GM21529 (cell line): ENCODE measurements at regions not wholly inside any gene's neighbourhood (a gene's known extent, or its start where the extent isn't known, plus 50 kb on each side); places are given as distances from the start of the nearest gene placed in this dataset.
"Not testable (repeated sequence)": the region's sequence is repeated elsewhere in the genome, so short reads cannot be mapped to it uniquely, and the experiment has no call there.

ENCODE experiments used
- ATAC-seq: cut with Tn5 transposase; IDR thresholded peaks from one replicate; pipeline ENCODE4 v1.9.1; 2021; ENCODE audit not compliant: unreplicated experiment

DNA sequence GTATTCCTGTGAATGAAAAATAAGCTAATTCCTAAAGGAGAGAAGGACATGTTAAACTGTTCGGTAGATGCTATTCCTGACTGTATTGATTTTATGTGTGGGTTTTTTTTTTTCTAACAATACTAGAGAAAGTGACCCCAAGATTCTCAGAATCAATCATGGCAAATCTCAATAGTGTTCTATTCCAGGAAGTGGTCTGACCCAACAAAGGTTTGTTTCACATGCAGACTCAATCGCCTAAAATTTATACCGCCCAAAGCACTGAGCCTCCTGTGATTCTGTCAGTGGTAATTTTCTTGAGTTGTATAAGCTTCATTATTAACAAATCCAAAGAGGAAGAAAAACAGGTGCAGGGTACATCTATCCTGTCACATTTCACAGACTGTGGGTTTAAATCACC is 293.7 kb downstream of the SUCLA2 start:
- no peak for ATAC-seq

DNA sequence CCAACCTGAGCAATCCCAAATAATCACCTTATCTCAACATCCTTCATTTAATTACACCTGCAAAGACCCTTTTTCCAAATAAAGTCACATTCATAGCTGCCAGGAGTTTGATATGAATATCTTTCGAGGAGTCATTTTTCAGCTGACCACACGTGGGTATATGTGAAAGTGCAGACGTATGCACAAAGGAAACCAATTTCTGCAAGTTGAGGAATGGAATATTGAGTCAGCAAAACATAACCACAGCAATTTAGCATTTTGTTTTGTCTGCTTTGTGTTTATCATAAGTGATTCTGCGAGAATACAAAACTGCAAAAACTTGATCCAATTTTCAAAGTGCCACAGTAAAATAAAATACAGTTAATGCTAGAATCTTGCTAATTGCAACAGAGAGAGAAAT is 295.9 kb downstream of the SUCLA2 start:
- no peak for ATAC-seq

- no peak for ATAC-seq
Observed at GRCh38 chr13:47696674-47697073, 304.4 kb downstream of the SUCLA2 start.

DNA sequence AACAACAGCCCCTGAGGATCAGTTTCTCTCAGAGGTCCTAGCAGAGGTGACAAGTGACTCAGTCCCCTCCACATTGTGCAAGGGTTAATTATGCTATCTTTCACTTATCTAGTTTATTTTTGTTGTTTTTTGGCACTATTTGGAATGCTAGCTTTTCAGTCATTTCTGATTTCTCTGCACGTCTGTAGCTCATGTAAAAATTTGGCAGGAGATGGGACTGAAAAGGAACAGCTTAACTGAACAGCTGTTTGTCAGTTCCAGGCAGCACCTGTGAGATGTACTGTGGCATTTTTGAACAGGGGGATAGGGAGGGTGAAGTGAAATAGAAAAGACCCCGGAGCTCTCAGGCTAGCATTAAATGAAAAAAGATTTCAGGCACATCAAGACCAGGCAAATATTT is 313.5 kb downstream of the SUCLA2 start:
- no peak for ATAC-seq

- ATAC-seq: not testable (repeated sequence)
Observed at GRCh38 chr13:47685156-47685555, 315.9 kb downstream of the SUCLA2 start.

DNA sequence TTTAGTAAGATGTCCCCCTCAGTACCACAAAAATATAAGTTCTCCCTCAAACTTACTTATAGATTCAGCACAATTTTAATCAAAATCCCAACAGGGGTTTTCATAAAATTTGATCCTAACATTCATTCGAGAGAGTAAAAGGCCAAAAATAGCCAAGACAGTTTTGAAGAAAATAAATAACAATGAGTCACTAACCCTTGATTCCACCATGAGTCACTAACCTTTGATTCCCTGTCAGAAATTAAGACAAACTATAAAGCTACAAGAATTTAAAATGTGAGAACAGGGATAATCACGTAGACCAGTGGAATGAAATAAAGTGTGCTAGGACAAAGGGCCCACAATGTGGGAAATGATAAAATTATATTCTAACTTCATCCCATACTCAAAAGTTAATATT is 320.3 kb downstream of the SUCLA2 start:
- no peak for ATAC-seq

GRCh38 chr13:47679401-47679800 is 321.7 kb downstream of the SUCLA2 start:
- no peak for ATAC-seq

- ATAC-seq: no peak
Observed at GRCh38 chr13:47678201-47678968, 322.7 kb downstream of the SUCLA2 start.

- no peak for ATAC-seq
Observed at GRCh38 chr13:47675871-47676270, 325.2 kb downstream of the SUCLA2 start.

GRCh38 chr13:47673009-47673850 is 327.8 kb downstream of the SUCLA2 start:
- no peak for ATAC-seq

DNA sequence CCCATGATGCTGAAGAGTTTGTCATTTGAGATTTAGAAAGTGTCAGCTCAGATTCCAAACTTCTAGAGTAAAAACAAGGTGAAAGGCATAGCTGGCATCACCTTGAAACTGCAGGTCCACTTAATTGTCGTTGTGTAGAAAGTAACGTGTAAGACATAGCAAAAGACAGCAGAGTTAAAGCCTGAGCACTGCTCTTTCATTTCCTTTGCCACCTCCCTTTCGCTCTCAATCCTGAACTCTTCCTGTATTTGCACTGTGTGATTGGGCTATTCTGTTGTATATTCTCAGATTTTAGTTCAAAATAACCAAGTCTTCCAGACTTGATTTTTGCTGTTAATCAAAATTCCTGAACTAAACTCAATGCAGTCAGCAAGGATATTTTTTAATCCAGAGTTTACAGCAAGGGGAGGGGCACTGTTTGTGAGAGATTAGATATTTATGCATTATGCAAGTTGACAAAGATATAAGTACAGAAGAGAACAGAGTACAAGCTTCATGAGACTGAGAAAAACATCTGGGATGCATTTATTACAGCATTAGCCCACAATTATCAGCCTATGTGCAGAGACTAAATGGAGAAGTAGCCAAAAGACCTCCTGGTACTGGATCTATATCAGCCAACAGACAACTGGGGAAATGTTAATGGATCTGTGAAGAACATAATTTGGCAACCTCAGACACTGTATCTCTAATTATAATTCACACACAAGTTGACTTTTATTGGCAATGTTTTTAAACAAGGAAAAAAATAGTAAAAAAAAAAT is 328.6 kb downstream of the SUCLA2 start:
- ATAC-seq: no peak

GRCh38 chr13:47671776-47672175 is 329.3 kb downstream of the SUCLA2 start:
- ATAC-seq: no peak

DNA sequence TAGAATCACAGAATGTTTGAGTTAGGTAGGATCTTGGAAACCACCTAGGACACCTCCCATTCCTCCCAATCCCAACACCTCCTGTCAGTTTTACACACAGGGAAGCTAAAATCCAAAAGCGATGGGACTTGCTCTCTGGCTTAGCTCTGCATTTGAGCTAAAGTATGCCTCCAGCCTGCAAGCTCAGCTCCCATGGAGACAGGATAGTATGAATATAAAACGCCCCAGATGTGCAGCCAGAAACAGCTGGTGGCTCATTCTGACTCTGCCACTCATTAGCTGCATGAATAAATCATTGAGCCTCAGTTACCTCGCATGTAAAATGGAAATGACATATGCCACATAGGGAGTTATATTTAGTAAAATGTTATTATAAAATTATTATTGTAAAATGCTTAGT is 336.0 kb downstream of the SUCLA2 start:
- ATAC-seq: no peak

DNA sequence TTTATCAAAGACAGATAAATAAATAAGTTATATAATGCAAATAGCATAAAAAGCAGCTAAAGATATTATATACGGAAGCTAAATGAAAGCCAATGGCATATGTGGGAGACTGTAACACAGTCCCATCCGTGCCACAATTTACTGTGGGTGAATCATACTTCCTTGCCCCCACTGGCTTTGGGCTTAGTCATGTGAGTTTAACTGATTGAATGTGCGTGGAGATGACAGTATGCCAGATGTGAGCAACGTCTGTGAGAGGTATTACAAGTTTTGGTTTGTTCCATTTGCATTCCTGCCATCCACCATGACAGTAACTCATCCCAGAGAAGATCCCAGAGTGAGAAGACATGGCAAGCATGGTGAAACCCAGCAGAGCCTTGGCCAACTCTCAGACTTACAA is 340.0 kb downstream of the SUCLA2 start:
- no peak for ATAC-seq

GRCh38 chr13:47656651-47657050 is 344.4 kb downstream of the SUCLA2 start:
- no peak for ATAC-seq

GRCh38 chr13:47650209-47650608 is 350.9 kb downstream of the SUCLA2 start:
- no peak for ATAC-seq

DNA sequence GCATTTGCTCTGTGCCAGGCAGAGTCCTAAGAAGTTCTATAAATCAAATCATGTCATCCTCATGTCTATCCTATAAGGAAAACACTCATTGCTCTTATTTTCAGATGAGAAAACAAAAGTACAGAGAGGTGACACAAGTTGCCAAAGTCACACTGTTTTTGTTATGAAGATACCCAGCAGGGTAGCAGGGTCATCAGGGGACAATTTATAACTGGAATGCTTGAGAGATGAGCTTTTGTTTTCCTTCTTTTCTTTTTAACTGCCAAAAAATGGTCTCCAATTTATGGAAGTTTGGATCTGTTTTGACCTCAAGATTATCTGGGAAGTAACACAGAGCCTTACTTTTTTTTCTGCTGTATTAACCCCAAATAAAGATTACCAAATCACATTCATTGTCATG is 354.1 kb downstream of the SUCLA2 start:
- no peak for ATAC-seq

DNA sequence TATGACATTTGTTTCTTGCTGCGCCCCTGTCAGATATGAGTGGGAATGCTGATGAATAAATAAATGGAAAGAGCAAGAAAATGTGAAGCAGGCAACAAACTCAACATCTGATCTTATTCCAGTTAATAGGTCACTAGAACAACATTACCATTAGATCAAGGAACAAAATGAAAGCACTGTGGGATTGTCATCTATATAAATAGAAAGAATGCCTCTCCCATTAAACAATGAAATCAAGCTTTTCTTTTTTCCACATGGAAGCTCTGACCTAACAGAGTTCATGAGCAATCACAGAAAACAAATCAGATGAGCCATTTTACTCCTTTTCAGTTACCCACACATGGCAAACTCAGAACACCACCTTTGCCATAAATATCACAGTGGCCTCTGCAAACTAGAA is 354.8 kb downstream of the SUCLA2 start:
- ATAC-seq: no peak

DNA sequence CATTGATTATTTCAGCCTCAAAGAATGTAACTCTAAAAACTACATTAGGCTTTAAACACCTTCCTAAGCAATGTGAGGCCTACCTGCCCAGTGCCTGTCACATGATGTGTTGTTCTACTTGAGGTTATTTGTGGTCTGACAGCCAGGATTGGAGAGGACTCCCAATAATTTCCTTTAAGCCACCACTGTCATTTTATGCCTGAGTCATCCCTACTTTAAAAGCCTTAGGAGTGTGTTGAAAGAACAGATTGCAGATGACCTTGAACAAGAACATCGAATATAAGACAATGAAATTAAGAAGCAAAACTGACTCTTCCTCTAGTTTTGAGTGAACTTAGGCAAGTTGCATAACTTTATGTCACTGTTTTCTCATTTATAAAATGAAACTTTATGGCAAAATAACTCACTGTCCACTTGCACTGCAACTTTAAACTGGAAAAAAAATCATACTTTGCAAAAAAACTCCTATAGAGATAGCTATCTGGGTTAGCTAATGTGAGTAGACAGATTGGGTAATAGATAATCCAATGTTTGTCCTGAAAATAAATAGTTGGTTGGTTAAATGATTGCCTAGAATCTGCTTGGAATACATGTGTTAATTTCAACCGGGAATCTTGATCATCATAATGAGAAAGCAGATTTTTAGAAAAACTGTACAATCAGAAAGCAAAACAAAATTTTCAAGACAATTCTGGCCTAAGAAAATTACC is 361.2 kb downstream of the SUCLA2 start:
- ATAC-seq: no peak

GRCh38 chr13:47638627-47639026 is 362.4 kb downstream of the SUCLA2 start:
- no peak for ATAC-seq

DNA sequence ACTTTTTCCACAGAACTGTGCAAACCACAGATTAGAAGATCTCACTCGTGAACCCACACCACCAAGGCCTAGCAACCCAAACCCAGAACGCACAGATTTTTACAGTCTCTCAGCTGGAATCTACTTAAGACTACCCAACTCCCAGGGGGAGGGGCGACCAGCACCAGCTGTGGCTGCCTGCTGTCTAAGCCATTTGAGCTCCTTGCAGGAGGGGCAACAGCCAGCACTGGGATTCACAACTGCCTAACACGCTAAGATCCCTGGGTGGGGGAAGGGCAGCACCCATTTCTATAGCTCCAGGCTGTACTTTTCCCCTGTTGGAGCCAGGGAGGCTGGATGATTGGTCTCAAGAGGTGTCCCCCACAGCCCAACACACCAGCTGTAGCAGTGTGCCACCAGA is 368.8 kb downstream of the SUCLA2 start:
- ATAC-seq: no peak
